ENCODE measurements at regions not wholly inside any gene's neighbourhood (a gene's known extent, or its start where the extent isn't known, plus 50 kb on each side); places are given as distances from the start of the nearest gene placed in this dataset.

GRCh38 chr5:4081059-4081458, 485.4 kb downstream of the IRX1 start:
- no peak for TF ChIP-seq CTCF (conservative IDR thresholded peaks at IDR 0.05; ENCODE audit: low read depth in 2 of 2)
- TF ChIP-seq EZH2 (IDR thresholded peaks at IDR 0.05; ENCODE audit: low read depth, unreplicated experiment), result no peak
- no peak for TF ChIP-seq POLR2AphosphoS5 (IDR thresholded peaks at IDR 0.05; ENCODE audit: low read depth)
- no peak for TF ChIP-seq JUNB (IDR thresholded peaks at IDR 0.05; ENCODE audit: unreplicated experiment)
- TF ChIP-seq ZNF331 (CRISPR knock-in tag; IDR thresholded peaks at IDR 0.05; ENCODE audit: low read depth), result no peak

Data from GM23338 (cell line).